HG02884 (cell line): ENCODE measurements at regions not wholly inside any gene's neighbourhood (a gene's known extent, or its start where the extent isn't known, plus 50 kb on each side); places are given as distances from the start of the nearest gene placed in this dataset.
"Not testable (repeated sequence)": the region's sequence is repeated elsewhere in the genome, so short reads cannot be mapped to it uniquely, and the experiment has no call there.

Source experiments
- ATAC-seq: cut with Tn5 transposase; IDR thresholded peaks from one replicate; pipeline ENCODE4 v1.9.1; 2021; ENCODE audit warnings: mild to moderate bottlenecking, moderate library complexity; ENCODE audit not compliant: unreplicated experiment

GRCh38 chr14:39626589-39627576 is 194.7 kb upstream of the FBXO33 start:
- ATAC-seq, result no peak

- no peak for ATAC-seq
Measured at GRCh38 chr14:39621678-39622077, 189.4 kb upstream of the FBXO33 start.

GRCh38 chr14:39621223-39621622 is 189.0 kb upstream of the FBXO33 start:
- no peak for ATAC-seq

GRCh38 chr14:39617537-39617936 is 185.3 kb upstream of the FBXO33 start:
- ATAC-seq, result no peak

GRCh38 chr14:39615352-39615751 is 183.1 kb upstream of the FBXO33 start:
- no peak for ATAC-seq

GRCh38 chr14:39614297-39614923 is 182.2 kb upstream of the FBXO33 start:
- no peak for ATAC-seq

- no peak for ATAC-seq
Measured at GRCh38 chr14:39609119-39609518, 176.9 kb upstream of the FBXO33 start.

GRCh38 chr14:39607978-39608377 is 175.7 kb upstream of the FBXO33 start:
- ATAC-seq, result no peak

- no peak for ATAC-seq
Measured at GRCh38 chr14:39603942-39604341, 171.7 kb upstream of the FBXO33 start.

- no peak for ATAC-seq
Measured at GRCh38 chr14:39593377-39593776, 161.1 kb upstream of the FBXO33 start.

- no peak for ATAC-seq
Measured at GRCh38 chr14:39592116-39592789, 160.0 kb upstream of the FBXO33 start.

GRCh38 chr14:39589882-39590281 is 157.6 kb upstream of the FBXO33 start:
- not testable (repeated sequence) for ATAC-seq

GRCh38 chr14:39582028-39582654 is 149.9 kb upstream of the FBXO33 start:
- no peak for ATAC-seq

GRCh38 chr14:39581474-39581873 is 149.2 kb upstream of the FBXO33 start:
- ATAC-seq, result no peak

GRCh38 chr14:39580696-39581095 is 148.5 kb upstream of the FBXO33 start:
- ATAC-seq, result no peak

- ATAC-seq, result no peak
Measured at GRCh38 chr14:39576736-39577135, 144.5 kb upstream of the FBXO33 start.

GRCh38 chr14:39576258-39576657 is 144.0 kb upstream of the FBXO33 start:
- ATAC-seq, result no peak

- ATAC-seq, result peak; percentile 43
Measured at GRCh38 chr14:39568809-39569538, 136.7 kb upstream of the FBXO33 start.

GRCh38 chr14:39566795-39567194 is 134.6 kb upstream of the FBXO33 start:
- no peak for ATAC-seq

GRCh38 chr14:39563361-39563760 is 131.1 kb upstream of the FBXO33 start:
- ATAC-seq, result no peak
